OCI-LY7 (cell line): ENCODE measurements at regions not wholly inside any gene's neighbourhood (a gene's known extent, or its start where the extent isn't known, plus 50 kb on each side); places are given as distances from the start of the nearest gene placed in this dataset.

Source experiments
- EZH2phosphoT487 ChIP-seq: fragments of 200-600 bp; sonication (generic); IDR thresholded peaks from 2 replicates; pipeline ENCODE4 v1.6.1; 2018; ENCODE audit warnings: low read depth, borderline replicate concordance, mild to moderate bottlenecking, mixed run types, antibody characterized with exemption, low read length, moderate library complexity, mixed read lengths
- TF ChIP-seq, protein P1 (sequence below): fragments of 200-600 bp; sonication (generic); conservative IDR thresholded peaks from 2 replicates; pipeline ENCODE4 v1.5.1; 2014; ENCODE audit warnings: mild to moderate bottlenecking, antibody characterized with exemption, low read length, moderate library complexity, mixed read lengths

DNA sequence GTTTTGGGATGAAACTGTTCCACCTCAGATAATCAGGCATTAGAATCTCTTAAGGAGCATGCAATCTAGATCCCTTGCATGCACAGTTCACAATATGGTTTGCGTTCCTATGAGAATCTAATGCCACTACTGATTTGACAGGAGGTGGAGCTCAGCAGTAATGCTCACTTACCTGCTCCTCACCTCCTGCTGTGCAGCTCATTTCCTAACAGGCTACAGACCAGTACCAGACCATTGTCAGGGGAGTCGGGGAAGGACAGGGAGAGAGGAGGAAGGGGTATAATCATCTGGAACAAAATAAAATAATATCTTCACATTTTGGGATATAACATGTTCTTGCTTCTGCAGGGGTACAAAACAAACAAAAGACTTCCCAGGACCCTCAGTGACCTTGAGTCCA lies 532.0 kb upstream of the FSHR start:
- TF ChIP-seq, protein P1, sequence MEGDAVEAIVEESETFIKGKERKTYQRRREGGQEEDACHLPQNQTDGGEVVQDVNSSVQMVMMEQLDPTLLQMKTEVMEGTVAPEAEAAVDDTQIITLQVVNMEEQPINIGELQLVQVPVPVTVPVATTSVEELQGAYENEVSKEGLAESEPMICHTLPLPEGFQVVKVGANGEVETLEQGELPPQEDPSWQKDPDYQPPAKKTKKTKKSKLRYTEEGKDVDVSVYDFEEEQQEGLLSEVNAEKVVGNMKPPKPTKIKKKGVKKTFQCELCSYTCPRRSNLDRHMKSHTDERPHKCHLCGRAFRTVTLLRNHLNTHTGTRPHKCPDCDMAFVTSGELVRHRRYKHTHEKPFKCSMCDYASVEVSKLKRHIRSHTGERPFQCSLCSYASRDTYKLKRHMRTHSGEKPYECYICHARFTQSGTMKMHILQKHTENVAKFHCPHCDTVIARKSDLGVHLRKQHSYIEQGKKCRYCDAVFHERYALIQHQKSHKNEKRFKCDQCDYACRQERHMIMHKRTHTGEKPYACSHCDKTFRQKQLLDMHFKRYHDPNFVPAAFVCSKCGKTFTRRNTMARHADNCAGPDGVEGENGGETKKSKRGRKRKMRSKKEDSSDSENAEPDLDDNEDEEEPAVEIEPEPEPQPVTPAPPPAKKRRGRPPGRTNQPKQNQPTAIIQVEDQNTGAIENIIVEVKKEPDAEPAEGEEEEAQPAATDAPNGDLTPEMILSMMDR, result no peak
- no peak for TF ChIP-seq EZH2phosphoT487
